HAP-1 (cell line): ENCODE measurements at regions not wholly inside any gene's neighbourhood (a gene's known extent, or its start where the extent isn't known, plus 50 kb on each side); places are given as distances from the start of the nearest gene placed in this dataset.

ENCODE experiments used
- DNase-seq, 2 experiments: peaks; one replicate each; pipeline ENCODE4 v3.0.0-alpha.2; 2016 to 2020; ENCODE audit warnings: low spot score in 2 of 2
- H3K27me3 ChIP-seq: fragments of 250-450 bp; sonication (Bioruptor Pico); 2 replicates; pipeline ENCODE4 v1.5.1; 2020; ENCODE audit warnings: low read depth, mild to moderate bottlenecking, moderate library complexity
- H3K36me3 ChIP-seq: fragments of 250-450 bp; sonication (Bioruptor Pico); replicated peaks from 2 replicates; pipeline ENCODE4 v1.5.1; 2020; ENCODE audit warnings: mild to moderate bottlenecking
- H3K4me1 ChIP-seq: fragments of 250-450 bp; sonication (Bioruptor Pico); 2 replicates; pipeline ENCODE4 v1.5.1; 2020; ENCODE audit warnings: mild to moderate bottlenecking
- H3K4me3 ChIP-seq: fragments of 250-450 bp; sonication (Bioruptor Pico); 2 replicates; pipeline ENCODE4 v1.5.1; 2020; ENCODE audit warnings: mild to moderate bottlenecking, moderate library complexity
- H3K9me3 ChIP-seq: fragments of 250-450 bp; sonication (Bioruptor Pico); 2 replicates; pipeline ENCODE4 v1.5.1; 2020; ENCODE audit warnings: mild to moderate bottlenecking, moderate library complexity
- in situ Hi-C: fragments of 300-500 bp; cut with MboI; formaldehyde crosslinking; loops from 3 replicates; pipeline ENCODE4 v1.14.3; 2020; ENCODE audit warnings: low sequenced_read_pairs, inconsistent platforms, mixed read lengths

DNA sequence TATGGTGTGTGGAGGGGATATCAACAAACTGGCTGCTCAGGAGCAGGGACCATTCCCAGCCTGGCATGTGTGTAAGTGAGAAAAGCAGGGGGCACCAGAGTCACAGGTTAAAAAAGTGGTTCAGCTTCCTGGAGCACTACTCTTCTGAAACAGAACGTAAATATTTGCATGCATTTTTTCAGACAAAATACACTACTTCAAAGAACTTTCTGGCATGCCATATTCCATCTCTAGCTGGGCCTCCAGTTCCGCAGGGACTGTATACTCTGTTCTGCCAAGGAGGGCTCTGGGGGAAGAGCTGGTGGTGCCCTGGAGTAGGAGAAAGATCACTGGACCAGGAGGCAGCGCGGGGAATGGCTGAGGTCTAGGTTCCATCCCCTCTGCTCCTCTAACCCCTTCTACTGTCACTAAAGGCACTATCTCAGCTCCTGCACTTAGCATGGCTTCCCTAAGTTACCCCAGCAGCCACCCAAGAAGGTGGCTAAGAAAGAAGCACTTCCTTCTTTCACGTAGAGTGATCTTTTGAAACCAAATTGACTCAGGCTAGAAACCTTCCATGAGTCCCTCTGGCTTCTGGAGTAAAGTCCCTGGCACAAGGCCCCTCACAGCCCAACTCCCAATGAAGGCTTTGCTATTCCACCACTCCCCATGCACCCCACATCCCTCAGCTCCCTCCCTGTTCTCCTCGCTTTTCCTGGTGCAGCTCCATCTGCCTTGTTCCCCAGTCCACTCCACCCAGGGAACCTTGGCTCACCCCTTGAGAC, 57.6 kb upstream of the CABLES1 start:
- H3K4me3 ChIP-seq, result no peak overlapping the region
- no peaks in the 10 kb centered on the region for H3K9me3 ChIP-seq
- no peak for DNase-seq
- no peaks in the 10 kb centered on the region for H3K27me3 ChIP-seq
- in situ Hi-C loops, result no loop called here
- H3K36me3 ChIP-seq, result no peaks in the 10 kb centered on the region
- no peaks in the 10 kb centered on the region for H3K4me1 ChIP-seq

- no peaks in the 10 kb centered on the region for H3K36me3 ChIP-seq
- in situ Hi-C loops, result no loop called here
- DNase-seq, result peak; percentile 23 to 46
Observed at GRCh38 chr18:23085066-23085465, 50.2 kb upstream of the CABLES1 start.

More at GRCh38 chr18:23085066-23085465, 50.2 kb upstream of the CABLES1 start:
- Histone ChIP-seq H3K9me3 (no peaks in the 10 kb centered on the region), H3K27me3 (no peaks in the 10 kb centered on the region), H3K4me3 (no peak overlapping the region), H3K4me1 (peaks cover 8% of the 10 kb centered on the region)
